Fibroblast of upper back skin (primary cell): ENCODE measurements at regions not wholly inside any gene's neighbourhood (a gene's known extent, or its start where the extent isn't known, plus 50 kb on each side); places are given as distances from the start of the nearest gene placed in this dataset.

Experiments used
- DNase-seq: peaks from one replicate; pipeline ENCODE4 v3.0.0-alpha.2; 2013

- no peak for DNase-seq
Observed at GRCh38 chr13:83577183-83577582, 305.1 kb downstream of the SLITRK1 start.

DNA sequence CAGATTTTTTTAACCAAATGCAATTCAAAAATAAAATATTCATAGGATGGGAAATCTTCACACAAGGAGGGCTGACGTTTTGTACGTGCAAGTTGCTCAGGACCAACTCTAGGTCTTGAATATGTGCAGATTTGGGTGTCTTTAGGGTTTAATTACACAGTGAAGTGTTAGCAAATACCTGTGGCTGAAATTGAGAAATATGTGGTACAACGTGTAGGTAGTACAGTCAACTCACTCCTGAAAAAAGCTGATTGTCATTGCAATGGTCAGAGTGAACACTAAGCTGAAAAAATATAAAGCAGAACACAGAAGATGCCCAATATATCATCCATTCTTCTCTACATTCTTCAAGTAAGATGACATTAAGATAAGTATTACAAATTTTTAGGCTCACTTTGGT, 314.3 kb downstream of the SLITRK1 start:
- DNase-seq: no peak

DNA sequence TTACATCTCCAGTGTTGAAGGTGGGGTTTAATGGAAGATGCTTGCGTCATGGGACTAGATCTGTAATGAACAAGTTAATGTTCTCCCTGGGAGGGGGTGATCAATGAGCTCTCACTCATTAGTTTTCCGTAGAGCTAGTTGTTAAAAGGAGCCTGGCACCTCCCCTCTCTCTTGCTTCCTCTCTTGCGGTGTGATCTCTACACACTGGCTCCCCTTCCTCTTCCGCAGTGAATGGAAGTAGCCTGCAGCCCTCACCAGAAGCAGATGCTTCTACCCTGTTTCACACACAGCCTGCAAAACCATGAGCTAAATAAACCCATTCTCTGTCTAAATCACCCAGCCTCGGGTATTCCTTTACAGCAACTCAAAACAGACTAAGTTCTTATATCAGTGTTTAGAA, 318.8 kb downstream of the SLITRK1 start:
- DNase-seq: no peak

- DNase-seq: no peak
Observed at GRCh38 chr13:83557845-83558244, 324.4 kb downstream of the SLITRK1 start.

GRCh38 chr13:83549671-83550070, 332.6 kb downstream of the SLITRK1 start:
- DNase-seq: no peak

DNA sequence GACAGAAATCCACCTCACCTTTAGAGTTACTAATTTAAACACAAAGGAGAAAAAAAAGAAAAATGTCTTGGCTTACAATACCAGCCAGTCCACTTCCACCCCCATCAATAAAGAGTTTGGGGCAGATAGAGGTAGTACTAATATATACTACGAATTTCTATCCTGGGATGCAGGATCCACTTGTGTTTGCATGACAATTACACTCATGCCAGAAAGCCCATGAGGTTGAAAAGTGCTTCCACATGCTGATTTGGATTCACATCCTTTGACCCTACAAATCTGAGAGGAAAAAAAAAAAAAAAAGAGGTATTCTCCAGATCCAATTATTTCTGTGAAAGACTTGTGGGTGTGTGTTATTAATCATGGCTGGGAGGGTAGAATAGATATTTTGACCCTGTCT, 335.2 kb downstream of the SLITRK1 start:
- no peak for DNase-seq

DNA sequence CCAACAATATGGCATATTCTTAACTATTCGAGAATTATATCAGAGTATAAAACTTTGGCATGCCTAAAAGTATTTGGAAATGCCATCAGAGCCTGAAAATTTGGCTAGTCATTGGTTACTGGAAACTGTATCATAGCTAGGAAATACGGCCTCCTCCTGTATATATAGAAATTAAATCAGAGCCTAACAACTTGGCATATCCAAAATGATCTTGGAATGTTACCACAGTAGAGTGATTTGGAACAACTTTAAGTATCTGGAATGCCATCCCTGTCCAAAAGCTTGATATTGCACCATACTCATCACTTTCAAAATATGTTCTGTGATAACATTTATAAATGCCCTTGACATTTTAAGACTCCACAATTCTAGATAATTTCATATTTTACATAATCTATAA, 335.8 kb downstream of the SLITRK1 start:
- DNase-seq: no peak

- DNase-seq: no peak
Observed at GRCh38 chr13:83538636-83539035, 343.6 kb downstream of the SLITRK1 start.

DNA sequence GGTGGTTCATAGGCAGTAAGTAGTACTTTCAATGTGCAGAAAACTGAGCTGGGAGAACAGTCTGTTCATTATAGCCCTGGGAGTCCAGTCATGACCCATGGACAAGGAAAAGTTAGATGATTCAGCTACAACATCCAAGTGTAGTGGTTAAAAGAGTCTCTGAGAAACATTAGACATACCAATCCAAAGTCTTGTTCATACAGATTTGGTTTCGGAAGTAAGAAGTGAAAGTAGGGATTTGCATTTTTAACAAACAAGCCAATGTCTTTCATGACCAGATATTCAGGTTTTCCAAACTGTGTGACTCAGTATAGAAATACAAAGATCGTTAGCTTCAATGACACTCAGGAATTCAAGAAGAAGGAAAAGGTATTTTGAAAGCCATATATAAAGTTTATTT, 345.3 kb downstream of the SLITRK1 start:
- no peak for DNase-seq

- DNase-seq: no peak
Observed at GRCh38 chr13:83536153-83536552, 346.1 kb downstream of the SLITRK1 start.

DNA sequence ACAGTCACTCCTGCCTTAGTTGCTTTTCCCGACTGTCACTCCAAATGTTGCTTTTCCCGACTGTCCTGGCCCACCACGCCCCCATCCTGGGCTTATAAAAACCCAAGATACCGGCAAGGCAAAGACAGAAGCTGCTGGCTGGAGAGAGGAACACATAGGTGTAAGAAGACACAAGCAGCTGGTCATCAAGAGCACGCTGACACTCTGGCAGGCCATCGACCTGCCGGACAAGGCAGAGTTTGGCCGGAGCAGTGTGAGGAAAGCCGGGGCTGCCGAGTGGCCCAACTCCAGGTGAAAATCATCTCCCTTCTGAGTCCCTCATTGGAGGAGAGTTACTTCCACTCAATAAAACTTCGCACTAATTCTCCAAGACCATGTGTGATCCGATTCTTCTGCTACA, 349.5 kb downstream of the SLITRK1 start:
- DNase-seq: no peak

- no peak for DNase-seq
Observed at GRCh38 chr13:83531022-83531421, 351.3 kb downstream of the SLITRK1 start.

- DNase-seq: no peak
Observed at GRCh38 chr13:83516781-83517180, 365.5 kb downstream of the SLITRK1 start.

- peak; percentile 31 for DNase-seq
Observed at GRCh38 chr13:83515268-83516015, 366.8 kb downstream of the SLITRK1 start.

DNA sequence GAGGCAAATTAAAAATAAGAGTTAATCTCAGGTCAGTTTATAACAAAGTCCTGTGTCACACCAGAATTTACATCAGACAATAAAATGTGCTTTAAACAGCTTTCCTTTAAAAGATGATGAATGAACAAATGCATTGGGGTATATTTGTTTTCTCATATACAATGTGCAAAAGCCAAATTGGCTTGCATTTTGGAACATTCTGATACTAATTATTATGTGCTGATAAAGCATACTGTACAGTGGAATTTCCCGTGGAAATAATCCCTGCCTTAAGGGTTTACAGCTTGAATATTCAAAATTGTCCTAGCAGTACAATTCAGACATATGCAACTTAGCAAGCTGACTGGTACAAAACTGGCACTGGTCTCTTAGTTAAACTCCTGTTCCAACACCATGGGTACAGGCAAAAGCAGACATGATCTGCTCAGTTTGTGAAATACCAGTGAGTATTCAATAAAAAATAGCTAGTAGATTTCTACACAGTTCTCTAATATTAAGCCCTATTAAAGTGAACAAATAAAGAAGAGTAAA, 373.4 kb downstream of the SLITRK1 start:
- no peak for DNase-seq

DNA sequence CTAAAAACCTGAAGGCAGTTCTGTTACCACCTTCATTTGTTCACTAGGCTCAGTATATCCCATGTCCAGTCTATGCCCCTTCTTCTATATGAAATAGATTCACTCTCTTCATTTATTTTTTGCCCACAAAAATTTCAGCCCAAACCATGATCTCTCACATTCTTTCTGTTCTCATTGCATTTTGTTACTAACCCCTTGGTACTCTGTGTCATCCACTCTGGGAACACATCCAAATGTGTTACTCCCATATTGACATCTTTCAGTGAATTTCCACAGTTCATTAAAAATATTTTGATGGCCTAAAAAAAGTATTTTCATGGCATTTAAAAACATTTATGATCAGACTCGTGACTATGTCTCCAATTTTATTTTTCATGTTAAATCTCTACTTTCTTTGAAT, 378.9 kb downstream of the SLITRK1 start:
- peak; percentile 81 for DNase-seq

DNA sequence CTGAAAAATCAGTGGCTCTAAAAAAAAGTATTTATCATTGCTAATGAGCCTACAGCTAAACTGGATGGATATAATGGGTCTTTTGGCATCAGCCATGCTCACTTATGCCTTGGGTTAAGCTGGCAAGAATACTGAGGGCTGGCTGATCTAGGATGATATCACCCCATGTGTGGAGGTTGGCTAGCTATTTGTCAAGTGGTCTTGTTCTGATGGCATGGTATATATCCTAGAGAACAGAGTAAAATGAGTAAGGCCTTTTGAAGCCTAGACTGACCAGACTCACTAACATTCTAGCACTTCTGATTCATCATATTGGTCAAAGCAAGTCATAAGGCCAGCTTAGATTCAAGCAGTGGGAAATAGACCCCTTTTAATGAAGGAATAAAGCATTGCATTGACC, 383.0 kb downstream of the SLITRK1 start:
- peak; percentile 38 for DNase-seq

GRCh38 chr13:83498481-83499190, 383.6 kb downstream of the SLITRK1 start:
- DNase-seq: peak; percentile 38

DNA sequence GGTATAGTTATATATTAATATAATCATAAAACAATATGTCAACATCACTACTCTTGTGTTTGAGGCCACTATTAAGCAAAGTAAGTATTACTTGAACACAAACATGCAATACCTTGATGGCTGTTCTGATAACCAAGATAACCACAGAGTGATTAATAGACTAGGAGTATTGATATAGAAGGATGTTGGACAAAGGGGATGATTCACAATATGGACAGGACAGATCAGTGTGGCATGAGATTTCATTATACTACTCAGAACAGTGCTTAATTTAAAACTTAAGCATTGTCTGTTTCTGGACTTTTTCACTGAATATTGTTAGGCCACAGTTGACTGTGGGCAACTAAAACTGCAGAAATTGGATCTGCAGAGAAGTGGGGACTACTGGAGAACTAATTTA, 384.2 kb downstream of the SLITRK1 start:
- no peak for DNase-seq

DNA sequence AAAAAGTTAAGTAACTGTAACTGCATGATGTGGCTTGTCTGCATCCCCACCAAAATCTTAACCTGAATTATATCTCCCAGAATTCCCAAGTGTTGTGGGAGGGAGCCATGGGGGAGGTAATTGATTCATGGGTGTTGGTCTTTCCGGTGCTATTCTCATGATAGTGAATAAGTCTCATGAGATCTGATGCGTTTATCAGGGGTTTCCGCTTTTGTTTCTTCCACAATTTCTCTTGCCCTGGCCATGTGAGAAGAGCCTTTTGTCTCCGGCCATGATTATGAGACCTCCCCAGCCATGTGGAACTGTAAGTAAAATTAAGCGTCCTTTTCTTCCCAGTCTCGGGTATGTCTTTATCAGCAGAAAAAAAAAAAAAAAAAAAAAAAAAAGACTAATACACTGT, 385.8 kb downstream of the SLITRK1 start:
- no peak for DNase-seq

DNA sequence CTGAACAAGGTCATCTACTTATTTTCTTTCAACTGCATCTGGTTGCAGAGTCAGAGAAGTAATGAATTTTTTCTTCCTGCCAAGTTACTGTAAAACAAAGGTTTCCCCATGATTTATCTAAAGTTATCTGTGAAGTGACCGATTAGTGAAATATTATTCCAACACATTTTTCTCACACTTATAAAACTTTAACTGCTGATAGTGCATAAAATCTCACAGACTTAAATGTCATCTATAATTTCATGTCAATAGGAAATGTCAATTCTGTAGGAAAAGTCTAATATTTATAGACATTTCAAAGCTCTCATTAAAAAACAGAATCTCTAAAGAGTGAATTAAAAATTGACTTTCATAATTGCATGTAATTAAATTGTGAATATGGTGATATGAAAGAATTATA, 397.2 kb downstream of the SLITRK1 start:
- no peak for DNase-seq

DNA sequence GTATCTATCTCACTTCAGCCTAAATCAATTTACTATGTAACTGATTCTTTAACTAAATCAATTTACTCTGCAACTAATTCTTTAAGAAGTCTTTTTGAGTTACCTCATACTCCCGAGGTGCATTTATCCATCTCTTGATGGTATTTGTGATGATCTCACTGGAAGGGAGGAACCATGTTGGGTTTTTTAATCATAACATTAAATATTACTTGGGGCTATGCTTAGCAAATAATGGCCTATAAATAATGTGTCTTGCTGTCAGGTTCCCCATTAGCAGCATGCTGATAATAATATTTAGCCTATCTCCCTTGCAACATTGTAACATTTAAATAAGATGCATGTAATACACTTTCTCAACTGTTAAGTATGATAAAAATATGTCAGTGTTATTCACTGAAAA, 411.3 kb downstream of the SLITRK1 start:
- no peak for DNase-seq

DNA sequence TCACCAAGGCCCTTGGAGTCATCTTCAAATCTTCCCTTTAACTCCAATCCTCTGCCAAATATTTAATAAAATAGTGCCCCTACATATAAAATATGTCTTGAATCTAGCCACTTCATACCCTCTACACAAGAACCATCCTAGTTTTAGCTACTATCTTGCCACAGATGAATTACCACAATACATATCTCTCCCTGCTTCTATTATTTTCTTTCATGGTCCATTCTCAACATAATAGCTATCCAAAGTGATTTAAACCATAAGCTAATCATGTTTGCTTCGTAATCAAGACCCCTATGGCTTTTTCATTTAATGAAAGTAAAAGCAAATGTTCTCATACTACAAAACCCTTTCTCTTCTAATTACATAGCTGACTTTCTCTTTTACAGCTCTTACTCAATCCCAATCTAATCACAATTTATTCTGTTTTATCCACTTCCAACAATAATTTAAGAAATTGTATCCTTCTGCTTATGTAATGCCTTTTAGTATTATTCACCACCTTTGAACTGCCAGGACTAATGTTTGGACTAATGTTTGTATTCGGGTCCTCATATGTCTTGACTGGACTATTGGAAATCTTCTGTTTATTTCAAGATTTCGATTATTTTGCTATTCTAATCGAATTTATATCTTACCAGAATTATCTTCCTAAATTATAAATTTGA, 412.0 kb downstream of the SLITRK1 start:
- no peak for DNase-seq

GRCh38 chr13:83453723-83454122, 428.6 kb downstream of the SLITRK1 start:
- no peak for DNase-seq
